A673 (cell line): ENCODE measurements at regions not wholly inside any gene's neighbourhood (a gene's known extent, or its start where the extent isn't known, plus 50 kb on each side); places are given as distances from the start of the nearest gene placed in this dataset.

ENCODE experiments used
- CTCF ChIP-seq: fragments of 300-800, 200-600 bp; sonication (generic); conservative IDR thresholded peaks from 2 replicates; pipeline ENCODE4 v1.5.1; 2017; ENCODE audit warnings: low read depth, mild to moderate bottlenecking, antibody characterized with exemption, low read length, moderate library complexity, mixed read lengths
- EZH2 ChIP-seq: fragments of 200-600 bp; sonication (generic); IDR thresholded peaks from 2 replicates; pipeline ENCODE4 v1.6.1; 2017; ENCODE audit warnings: borderline replicate concordance, low read depth, mild to moderate bottlenecking, mixed read lengths, antibody characterized with exemption, low read length; ENCODE audit not compliant: poor library complexity, severe bottlenecking

- TF ChIP-seq CTCF (no peak), EZH2 (no peak)
Observed at GRCh38 chr5:125834438-125835115, 588.6 kb upstream of the GRAMD2B start.
